NCI-H187 treated with DMSO at 0.1 percent for 48 hours (cell line): ENCODE measurements at regions not wholly inside any gene's neighbourhood (a gene's known extent, or its start where the extent isn't known, plus 50 kb on each side); places are given as distances from the start of the nearest gene placed in this dataset.
"Not testable (repeated sequence)": the region's sequence is repeated elsewhere in the genome, so short reads cannot be mapped to it uniquely, and the experiment has no call there.

Source experiments
- DNase-seq: peaks from one replicate; lab custom pipeline; 2025; lab: John Stamatoyannopoulos, UW

- no peak for DNase-seq
These were observed 128.0 kb downstream of the BARX2 start for GRCh38 chr11:129503646-129504045.

DNA sequence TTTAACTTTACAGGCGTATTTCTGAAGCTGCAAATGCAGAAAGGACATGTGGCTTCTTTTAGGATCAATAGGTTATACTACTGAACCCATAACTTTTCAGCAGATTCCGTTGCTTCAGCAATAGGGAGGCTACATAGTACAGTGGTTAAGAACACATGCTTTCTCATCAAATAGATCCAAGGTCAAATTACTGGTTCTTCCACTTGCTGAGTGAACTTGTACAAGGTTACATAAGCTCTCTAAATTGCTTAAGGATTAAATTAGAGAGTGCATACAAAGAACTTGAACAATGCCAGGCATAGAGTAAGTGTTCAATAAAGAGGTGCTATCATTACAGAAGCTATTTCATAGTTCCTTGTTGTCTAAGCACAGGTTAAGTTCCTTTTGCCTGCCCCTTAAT, 129.6 kb downstream of the BARX2 start:
- no peak for DNase-seq

GRCh38 chr11:129508163-129508562, 132.5 kb downstream of the BARX2 start:
- no peak for DNase-seq

GRCh38 chr11:129528296-129528695, 152.6 kb downstream of the BARX2 start:
- no peak for DNase-seq

GRCh38 chr11:129530154-129530895, 154.7 kb downstream of the BARX2 start:
- DNase-seq, result no peak

DNA sequence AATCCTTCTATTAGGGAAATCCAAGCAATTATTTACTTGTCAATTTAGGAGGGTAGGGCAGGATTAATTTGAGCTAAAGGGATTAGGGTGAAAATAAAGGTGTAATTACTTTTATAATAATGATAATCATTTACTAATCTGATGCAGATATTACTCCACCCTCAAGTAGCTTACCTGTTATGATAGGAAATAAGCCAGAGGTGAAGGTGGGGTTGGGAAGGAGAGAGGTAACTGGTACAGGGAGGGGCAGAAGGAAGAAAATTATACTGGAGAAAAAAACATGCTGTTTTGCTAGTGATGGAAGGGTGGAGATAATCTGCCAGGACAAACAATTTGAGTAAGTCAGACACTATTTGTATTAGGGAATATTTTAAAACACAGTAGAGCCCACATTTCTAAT, 157.7 kb downstream of the BARX2 start:
- no peak for DNase-seq

- DNase-seq, result no peak
These were observed 160.7 kb downstream of the BARX2 start for GRCh38 chr11:129536338-129536737.

DNA sequence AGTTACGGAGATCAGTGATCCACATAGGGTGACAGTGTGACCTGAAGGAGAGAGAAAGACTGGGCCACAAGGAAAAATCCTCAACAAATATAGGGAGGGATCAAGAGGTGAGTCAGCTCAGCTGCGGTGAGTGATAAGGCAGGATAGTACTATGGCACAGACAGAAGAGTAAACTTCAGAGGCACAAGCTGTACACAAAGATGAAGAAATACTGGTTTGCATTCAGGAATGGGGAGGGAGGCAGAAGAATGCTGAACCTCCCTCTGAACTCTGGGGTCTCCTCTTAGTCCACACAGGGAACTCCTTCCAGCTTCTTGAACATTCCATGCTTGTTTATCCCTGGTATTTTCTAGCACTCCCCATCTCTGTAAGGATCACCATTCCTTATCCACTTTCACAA, 162.7 kb downstream of the BARX2 start:
- DNase-seq, result no peak

GRCh38 chr11:129543515-129544290, 168.1 kb downstream of the BARX2 start:
- no peak for DNase-seq

GRCh38 chr11:129544691-129545090, 169.0 kb downstream of the BARX2 start:
- no peak for DNase-seq

- DNase-seq, result no peak
These were observed 170.6 kb downstream of the BARX2 start for GRCh38 chr11:129546266-129546665.

- no peak for DNase-seq
These were observed 181.8 kb downstream of the BARX2 start for GRCh38 chr11:129557421-129557820.

DNA sequence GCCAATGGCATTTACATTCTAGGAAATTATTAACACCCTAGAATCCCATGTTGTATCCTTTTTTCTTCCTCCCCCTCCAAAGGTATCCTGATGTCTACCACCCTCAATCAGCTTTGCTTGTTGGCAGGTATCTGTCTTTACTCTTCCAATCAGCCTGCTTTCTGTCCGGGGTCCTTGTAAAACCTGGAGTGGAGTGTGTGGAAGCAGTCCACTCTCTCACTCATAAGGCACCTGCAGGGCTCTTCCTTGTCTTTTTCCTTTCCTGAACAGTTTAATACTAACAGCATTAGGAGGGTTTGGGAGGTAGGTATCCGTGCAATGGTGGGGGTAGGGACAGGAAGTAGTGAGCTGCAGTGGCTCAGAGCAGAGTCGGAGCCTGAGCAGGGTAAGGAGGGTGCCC, 193.4 kb downstream of the BARX2 start:
- no peak for DNase-seq

GRCh38 chr11:129572667-129573066, 197.0 kb downstream of the BARX2 start:
- not testable (repeated sequence) for DNase-seq

GRCh38 chr11:129573161-129573560, 197.5 kb downstream of the BARX2 start:
- DNase-seq, result no peak

DNA sequence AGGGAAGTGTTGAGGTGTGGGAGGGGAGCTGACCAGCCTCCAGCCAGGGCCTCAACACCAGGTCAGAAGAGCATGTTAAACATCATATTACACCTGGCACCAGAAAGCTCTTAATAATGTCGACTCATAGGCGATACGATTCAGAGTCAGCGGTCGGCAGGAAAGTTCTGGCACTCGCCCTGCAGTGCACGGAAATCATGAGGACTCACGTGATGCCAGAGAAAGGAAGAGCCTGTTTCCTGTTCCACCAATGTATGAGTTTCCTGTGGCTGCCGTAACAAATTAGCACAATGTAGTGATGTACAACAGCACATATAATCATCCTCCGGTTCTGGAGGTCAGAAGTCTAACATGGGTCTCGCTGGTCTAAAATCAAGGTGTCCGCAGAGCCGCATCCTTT, 198.8 kb downstream of the BARX2 start:
- no peak for DNase-seq

DNA sequence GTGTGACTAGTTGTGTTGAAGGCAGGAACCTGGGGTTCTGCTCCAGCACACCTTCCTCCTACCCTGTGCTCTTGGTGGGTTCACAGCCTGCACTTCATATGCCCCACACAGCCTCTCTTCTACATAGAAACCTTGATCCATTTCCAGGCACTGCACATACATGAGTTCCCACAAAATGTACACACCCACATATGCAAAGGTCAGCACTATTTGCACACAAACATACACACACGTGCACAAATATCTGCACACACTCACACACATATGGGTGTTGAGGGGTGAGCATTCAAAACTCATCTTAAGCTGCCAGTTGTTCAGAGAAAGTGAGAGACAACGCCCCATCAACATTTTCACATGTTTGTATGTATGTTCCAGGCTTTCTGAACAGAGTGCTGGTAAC, 201.0 kb downstream of the BARX2 start:
- no peak for DNase-seq

DNA sequence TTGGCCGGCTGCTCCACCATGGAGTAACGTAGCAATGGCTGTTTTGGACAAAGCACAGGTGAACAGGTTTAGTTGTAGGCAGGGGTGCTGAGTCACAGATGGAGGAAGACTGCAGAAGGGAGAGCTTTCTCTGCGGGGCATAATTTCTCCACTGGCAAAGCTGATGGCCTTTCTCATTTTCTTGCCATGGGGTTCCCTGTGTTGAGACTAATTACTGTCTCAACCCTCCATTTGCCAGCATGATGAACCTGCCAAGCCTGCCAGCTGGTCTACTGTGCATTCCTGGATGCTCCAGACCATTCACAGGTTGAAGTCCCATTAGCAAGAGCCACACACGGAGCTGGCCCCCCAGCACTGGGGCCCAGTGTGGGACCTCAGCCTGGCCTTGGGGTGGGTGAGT, 202.4 kb downstream of the BARX2 start:
- DNase-seq, result no peak

- no peak for DNase-seq
These were observed 204.6 kb downstream of the BARX2 start for GRCh38 chr11:129580278-129580677.

DNA sequence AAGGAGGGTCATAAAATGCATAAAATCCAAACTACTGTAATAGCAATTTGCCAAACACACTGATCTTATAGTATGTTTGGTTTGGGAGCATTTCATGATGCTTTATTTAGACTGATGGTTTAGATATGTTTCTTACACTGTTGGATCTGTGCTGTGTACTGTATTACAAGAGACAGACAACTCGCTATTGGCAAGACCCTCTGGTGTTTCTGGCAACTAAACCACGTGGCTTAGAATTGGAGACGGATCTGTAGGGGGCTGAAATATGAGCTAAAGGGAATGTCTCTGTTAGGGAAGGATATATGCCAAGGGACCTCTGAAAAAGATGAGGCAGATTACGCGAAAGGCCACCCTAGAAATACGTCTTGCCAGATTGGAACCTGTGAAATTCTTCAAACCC, 208.7 kb downstream of the BARX2 start:
- no peak for DNase-seq

DNA sequence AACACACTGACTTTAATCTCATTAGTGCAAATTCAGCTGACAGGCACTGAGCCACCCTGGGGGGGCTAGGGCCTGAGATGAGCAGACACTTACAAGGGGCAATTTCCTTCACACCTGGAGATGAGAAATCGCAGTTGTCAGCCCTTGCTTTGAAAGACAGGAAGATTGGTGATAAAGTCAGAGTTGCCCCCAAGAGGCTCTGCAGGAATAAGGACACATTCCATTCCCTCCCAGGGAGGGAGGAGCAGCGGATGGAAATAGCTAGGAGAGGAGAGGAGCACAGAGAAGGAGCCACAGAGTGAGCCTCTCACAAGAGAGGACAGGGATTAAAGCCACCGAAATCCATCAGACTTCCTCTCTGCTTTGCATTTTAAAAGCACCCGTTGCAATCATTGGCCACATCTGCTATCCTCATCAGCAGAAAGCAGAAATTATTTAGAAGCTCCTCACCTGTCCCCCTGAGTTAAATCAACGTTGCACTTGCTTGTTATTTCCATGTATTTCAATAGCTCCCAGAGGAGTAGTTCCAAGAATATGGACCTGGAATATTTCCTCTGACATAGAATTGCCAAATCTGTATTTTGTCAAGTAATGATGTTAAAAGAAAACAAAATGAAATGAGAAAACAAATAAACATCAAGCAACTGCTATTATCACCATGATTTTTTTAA, 213.7 kb downstream of the BARX2 start:
- DNase-seq, result no peak

DNA sequence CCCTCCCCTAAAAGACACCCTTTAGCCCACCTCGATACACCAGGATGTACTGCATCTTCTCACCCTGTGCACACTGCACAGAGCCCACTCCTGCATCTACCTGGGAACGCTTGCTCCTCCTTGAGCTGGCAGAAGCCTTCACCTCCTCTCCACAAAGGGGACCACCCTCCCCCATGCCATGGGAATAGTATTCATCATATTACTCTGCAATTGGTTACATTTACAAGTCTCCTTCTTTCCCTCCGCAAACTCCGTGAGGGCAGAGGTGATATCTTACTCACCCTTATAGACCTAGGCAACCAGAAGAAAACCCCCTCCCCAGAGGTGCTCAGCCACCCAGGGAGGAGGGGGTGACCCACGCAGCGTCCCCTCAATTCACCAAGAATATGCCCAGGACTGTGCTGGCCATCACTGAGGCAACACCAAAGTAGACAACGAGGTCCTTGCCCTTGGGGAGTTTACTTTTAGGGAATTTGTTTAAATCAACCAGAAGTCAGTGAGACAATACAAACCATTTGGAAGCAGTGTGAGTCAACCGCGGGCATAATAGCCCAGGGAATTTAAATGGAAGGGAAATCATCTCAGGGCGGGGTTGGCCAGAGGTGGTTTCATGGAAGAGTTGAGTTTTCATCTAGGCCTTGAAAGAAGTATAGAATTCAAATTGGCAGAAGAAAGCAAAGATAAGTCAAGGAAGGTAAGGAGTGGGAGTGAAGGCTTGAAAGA, 214.5 kb downstream of the BARX2 start:
- DNase-seq, result no peak
